Suprapubic skin (tissue), 3 donors: ENCODE measurements at regions not wholly inside any gene's neighbourhood (a gene's known extent, or its start where the extent isn't known, plus 50 kb on each side); places are given as distances from the start of the nearest gene placed in this dataset.

ENCODE experiments used
- POLR2A ChIP-seq, 2 donors: fragments of 450-650 bp; IDR thresholded peaks; one replicate each; pipeline ENCODE4 v1.6.1; 2017; ENCODE audit warnings: antibody characterized with exemption in 2 of 2, mild to moderate bottlenecking in 2 of 2, moderate library complexity in 2 of 2
- TF ChIP-seq, protein P1 (sequence below), 2 donors: fragments of 200-600 bp in 1 of 2; fragments of 450-650 bp in 1 of 2; sonication (generic) in 1 of 2; IDR thresholded peaks; one replicate each; pipeline ENCODE4 v1.5.1; 2016 to 2019; ENCODE audit warnings: antibody characterized with exemption in 2 of 2, mild to moderate bottlenecking in 1 of 2, moderate library complexity in 1 of 2

- TF ChIP-seq, protein P1, sequence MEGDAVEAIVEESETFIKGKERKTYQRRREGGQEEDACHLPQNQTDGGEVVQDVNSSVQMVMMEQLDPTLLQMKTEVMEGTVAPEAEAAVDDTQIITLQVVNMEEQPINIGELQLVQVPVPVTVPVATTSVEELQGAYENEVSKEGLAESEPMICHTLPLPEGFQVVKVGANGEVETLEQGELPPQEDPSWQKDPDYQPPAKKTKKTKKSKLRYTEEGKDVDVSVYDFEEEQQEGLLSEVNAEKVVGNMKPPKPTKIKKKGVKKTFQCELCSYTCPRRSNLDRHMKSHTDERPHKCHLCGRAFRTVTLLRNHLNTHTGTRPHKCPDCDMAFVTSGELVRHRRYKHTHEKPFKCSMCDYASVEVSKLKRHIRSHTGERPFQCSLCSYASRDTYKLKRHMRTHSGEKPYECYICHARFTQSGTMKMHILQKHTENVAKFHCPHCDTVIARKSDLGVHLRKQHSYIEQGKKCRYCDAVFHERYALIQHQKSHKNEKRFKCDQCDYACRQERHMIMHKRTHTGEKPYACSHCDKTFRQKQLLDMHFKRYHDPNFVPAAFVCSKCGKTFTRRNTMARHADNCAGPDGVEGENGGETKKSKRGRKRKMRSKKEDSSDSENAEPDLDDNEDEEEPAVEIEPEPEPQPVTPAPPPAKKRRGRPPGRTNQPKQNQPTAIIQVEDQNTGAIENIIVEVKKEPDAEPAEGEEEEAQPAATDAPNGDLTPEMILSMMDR (IDR thresholded peaks at IDR 0.05): no peak
- no peak for TF ChIP-seq POLR2A (IDR thresholded peaks at IDR 0.05)
Measured at GRCh38 chr3:159144472-159144871, 342.6 kb downstream of the MFSD1 start.
